Esophagus muscularis mucosa (tissue), 4 donors: ENCODE measurements at regions not wholly inside any gene's neighbourhood (a gene's known extent, or its start where the extent isn't known, plus 50 kb on each side); places are given as distances from the start of the nearest gene placed in this dataset.

ENCODE experiments used
- EP300 ChIP-seq: sonication (generic); formaldehyde crosslinking; IDR thresholded peaks from one replicate; pipeline ENCODE4 v1.6.1; 2017; ENCODE audit warnings: antibody characterized with exemption
- POLR2A ChIP-seq: fragments of 450-650 bp; IDR thresholded peaks from one replicate; pipeline ENCODE4 v1.6.1; 2017; ENCODE audit warnings: antibody characterized with exemption, moderate library complexity, mild to moderate bottlenecking, low read depth
- TF ChIP-seq, protein P1 (sequence below), 3 experiments: fragments of 200-600 bp in 2 of 3; fragments of 450-650 bp in 1 of 3; sonication (generic) in 2 of 3; IDR thresholded peaks; one replicate each; pipeline ENCODE4 v1.5.1; 2017 to 2019; ENCODE audit warnings: antibody characterized with exemption in 3 of 3, mild to moderate bottlenecking in 2 of 3, moderate library complexity in 1 of 3

DNA sequence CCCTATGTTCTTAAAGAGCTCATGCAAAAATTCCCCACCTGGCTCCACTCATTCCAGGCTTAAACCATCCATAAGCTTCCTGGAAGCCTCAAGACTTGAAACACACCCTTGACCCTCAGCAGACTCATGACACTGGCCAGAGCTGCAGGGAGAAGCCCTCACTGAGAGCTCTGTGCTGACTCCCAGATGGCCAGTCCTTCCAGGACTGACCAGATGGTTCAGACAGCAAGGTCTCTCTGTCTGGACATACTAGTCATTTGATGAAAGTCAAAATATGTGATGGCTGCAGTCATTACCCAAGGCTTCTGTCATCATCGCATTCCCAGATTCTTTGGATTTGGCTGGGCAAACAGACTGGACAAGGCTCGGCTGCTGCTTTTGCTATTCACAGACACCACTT, 397.4 kb downstream of the FOXO1 start:
- TF ChIP-seq EP300 (no peak), POLR2A (no peak)
- TF ChIP-seq, protein P1, sequence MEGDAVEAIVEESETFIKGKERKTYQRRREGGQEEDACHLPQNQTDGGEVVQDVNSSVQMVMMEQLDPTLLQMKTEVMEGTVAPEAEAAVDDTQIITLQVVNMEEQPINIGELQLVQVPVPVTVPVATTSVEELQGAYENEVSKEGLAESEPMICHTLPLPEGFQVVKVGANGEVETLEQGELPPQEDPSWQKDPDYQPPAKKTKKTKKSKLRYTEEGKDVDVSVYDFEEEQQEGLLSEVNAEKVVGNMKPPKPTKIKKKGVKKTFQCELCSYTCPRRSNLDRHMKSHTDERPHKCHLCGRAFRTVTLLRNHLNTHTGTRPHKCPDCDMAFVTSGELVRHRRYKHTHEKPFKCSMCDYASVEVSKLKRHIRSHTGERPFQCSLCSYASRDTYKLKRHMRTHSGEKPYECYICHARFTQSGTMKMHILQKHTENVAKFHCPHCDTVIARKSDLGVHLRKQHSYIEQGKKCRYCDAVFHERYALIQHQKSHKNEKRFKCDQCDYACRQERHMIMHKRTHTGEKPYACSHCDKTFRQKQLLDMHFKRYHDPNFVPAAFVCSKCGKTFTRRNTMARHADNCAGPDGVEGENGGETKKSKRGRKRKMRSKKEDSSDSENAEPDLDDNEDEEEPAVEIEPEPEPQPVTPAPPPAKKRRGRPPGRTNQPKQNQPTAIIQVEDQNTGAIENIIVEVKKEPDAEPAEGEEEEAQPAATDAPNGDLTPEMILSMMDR (IDR thresholded peaks at IDR 0.05): no peak
